CD14-positive monocyte (primary cell): ENCODE measurements at regions not wholly inside any gene's neighbourhood (a gene's known extent, or its start where the extent isn't known, plus 50 kb on each side); places are given as distances from the start of the nearest gene placed in this dataset.

Experiments
- DNase-seq, 3 donors: peaks; one replicate each; pipeline ENCODE4 v3.0.0-alpha.2; 2011 to 2022
- H2AFZ ChIP-seq: 2 replicates; pipeline ENCODE4 v1.6.0; 2012; ENCODE audit warnings: mild to moderate bottlenecking, low read depth, low read length, inconsistent platforms; ENCODE audit not compliant: insufficient read depth, poor library complexity, severe bottlenecking
- H3K27ac ChIP-seq, 2 donors: 1 replicate in 1 of 2; 2 replicates in 1 of 2; pipeline ENCODE4 v1.5.1; 2012 to 2013; ENCODE audit warnings: low read length in 2 of 2, control low read depth in 1 of 2, inconsistent platforms in 1 of 2, low read depth in 1 of 2, mild to moderate bottlenecking in 1 of 2
- H3K27me3 ChIP-seq, 2 donors: one replicate each; pipeline versions ENCODE4 v1.6.0 to v1.6.1; 2011 to 2013; ENCODE audit warnings: low read length in 2 of 2; ENCODE audit not compliant: control insufficient read depth in 2 of 2, insufficient read depth in 2 of 2
- H3K36me3 ChIP-seq, 2 donors: replicated peaks in 1 of 2; 1 replicate in 1 of 2; 2 replicates in 1 of 2; pipeline versions ENCODE4 v1.5.1 to v1.6.1; 2012 to 2013; ENCODE audit warnings: low read length in 2 of 2, control low read depth in 1 of 2, inconsistent platforms in 1 of 2, mild to moderate bottlenecking in 1 of 2; ENCODE audit not compliant: insufficient read depth in 2 of 2, control insufficient read depth in 1 of 2
- H3K4me1 ChIP-seq, 2 donors: 1 replicate in 1 of 2; 2 replicates in 1 of 2; pipeline versions ENCODE4 v1.5.1 to v1.6.1; 2012 to 2013; ENCODE audit warnings: low read length in 2 of 2, control low read depth in 1 of 2, inconsistent platforms in 1 of 2, mild to moderate bottlenecking in 1 of 2, moderate library complexity in 1 of 2; ENCODE audit not compliant: insufficient read depth in 2 of 2, control insufficient read depth in 1 of 2
- H3K4me2 ChIP-seq: replicated peaks from 2 replicates; pipeline ENCODE3; 2012; ENCODE audit warnings: low read length, moderate library complexity, mild to moderate bottlenecking; ENCODE audit not compliant: poor library complexity, severe bottlenecking; ENCODE audit errors: extremely low read depth
- H3K4me3 ChIP-seq, 3 experiments: fragments of 200-600 bp in 1 of 3; sonication (generic) in 1 of 3; replicated peaks in 1 of 3; 1 replicate in 2 of 3; 2 replicates in 1 of 3; pipeline ENCODE4 v1.5.1; 2011 to 2013; ENCODE audit warnings: low read length in 3 of 3, mild to moderate bottlenecking in 3 of 3, control low read depth in 2 of 3, low read depth in 2 of 3, inconsistent platforms in 1 of 3, moderate library complexity in 1 of 3
- H3K79me2 ChIP-seq: 2 replicates; pipeline ENCODE4 v1.6.0; 2012; ENCODE audit warnings: mild to moderate bottlenecking, control low read depth, inconsistent platforms, low read length, moderate library complexity; ENCODE audit not compliant: insufficient read depth
- H3K9ac ChIP-seq: 2 replicates; pipeline ENCODE4 v1.6.0; 2017; ENCODE audit warnings: low read length, mild to moderate bottlenecking; ENCODE audit not compliant: insufficient read depth, poor library complexity, severe bottlenecking
- H3K9me3 ChIP-seq, 2 donors: replicated peaks in 1 of 2; 1 replicate in 1 of 2; 2 replicates in 1 of 2; pipeline versions ENCODE4 v1.5.1 to v1.6.1; 2012 to 2013; ENCODE audit warnings: low read length in 2 of 2, control low read depth in 1 of 2; ENCODE audit not compliant: control insufficient read depth in 1 of 2, insufficient read depth in 1 of 2
- H4K20me1 ChIP-seq: 2 replicates; pipeline ENCODE4 v1.6.0; 2012; ENCODE audit warnings: mild to moderate bottlenecking, low read length, control low read depth, moderate library complexity; ENCODE audit not compliant: insufficient read depth
- H3K27ac Mint-ChIP-seq, 7 donors: one replicate each; pipeline ENCODE4 v1.8.0; 2020; ENCODE audit warnings: mild to moderate bottlenecking in 7 of 7, mixed read lengths in 7 of 7, moderate library complexity in 6 of 7, inconsistent platforms in 2 of 7
- H3K27me3 Mint-ChIP-seq, 3 donors: one replicate each; pipeline ENCODE4 v1.8.0; 2021 to 2022; ENCODE audit warnings: low read depth in 3 of 3, mild to moderate bottlenecking in 3 of 3, mixed read lengths in 3 of 3, moderate library complexity in 3 of 3, inconsistent platforms in 1 of 3
- H3K36me3 Mint-ChIP-seq, 2 donors: one replicate each; pipeline ENCODE4 v1.8.0; 2020; ENCODE audit warnings: mixed read lengths in 2 of 2, inconsistent platforms in 1 of 2, mild to moderate bottlenecking in 1 of 2
- H3K4me1 Mint-ChIP-seq: one replicate; pipeline ENCODE4 v1.8.0; 2020; ENCODE audit warnings: mild to moderate bottlenecking, mixed read lengths
- H3K4me3 Mint-ChIP-seq, 2 donors: one replicate each; pipeline ENCODE4 v1.8.0; 2020; ENCODE audit warnings: mild to moderate bottlenecking in 2 of 2, mixed read lengths in 2 of 2, moderate library complexity in 1 of 2
- H3K9me3 Mint-ChIP-seq, 7 donors: one replicate each; pipeline ENCODE4 v1.8.0; 2020 to 2022; ENCODE audit warnings: mixed read lengths in 7 of 7, mild to moderate bottlenecking in 6 of 7, moderate library complexity in 6 of 7, inconsistent platforms in 2 of 7
- WGBS: methylation state at CpG from one replicate; pipeline ENCODE4 v1.1.5; 2013; ENCODE audit warnings: missing lambda C conversion rate; ENCODE audit not compliant: insufficient coverage; 5-methylcytosine and 5-hydroxymethylcytosine counted together
- intact Hi-C, 2 donors: fragments of 100-400 bp; cut with micrococcal nuclease; formaldehyde crosslinking; loops; one replicate each; pipeline versions ENCODE4 v1.15.0 to v1.15.1; 2023
- TF ChIP-seq, protein P1 (sequence below): fragments of 200-600 bp; IDR thresholded peaks from one replicate; pipeline ENCODE4 v1.8.0; 2022; ENCODE audit warnings: antibody characterized with exemption, mild to moderate bottlenecking

GRCh38 chr5:39569857-39570256, 145.1 kb upstream of the DAB2 start:
- Mint-ChIP-seq H3K4me1 (peaks cover 2% of the 10 kb centered on the region), H3K27me3 (peaks cover 0 to 3% (median 0%) of the 10 kb centered on the region in 3 donors), H3K27ac (no peak overlapping the region), H3K36me3 (no peaks in the 10 kb centered on the region), H3K9me3 (no peaks in the 10 kb centered on the region), H3K4me3 (no peak overlapping the region)
- Histone ChIP-seq H3K27ac (no peak overlapping the region), H4K20me1 (no peaks in the 10 kb centered on the region), H3K4me2 (no peak overlapping the region), H3K27me3 (no peaks in the 10 kb centered on the region), H3K9ac (no peak overlapping the region), H2AFZ (no peak overlapping the region), H3K36me3 (no peaks in the 10 kb centered on the region), H3K4me1 (no peaks in the 10 kb centered on the region), H3K4me3 (no peak overlapping the region), H3K79me2 (no peaks in the 10 kb centered on the region), H3K9me3 (no peaks in the 10 kb centered on the region)
- DNase-seq = no peak
- intact Hi-C loops = no loop called here
- TF ChIP-seq, protein P1, sequence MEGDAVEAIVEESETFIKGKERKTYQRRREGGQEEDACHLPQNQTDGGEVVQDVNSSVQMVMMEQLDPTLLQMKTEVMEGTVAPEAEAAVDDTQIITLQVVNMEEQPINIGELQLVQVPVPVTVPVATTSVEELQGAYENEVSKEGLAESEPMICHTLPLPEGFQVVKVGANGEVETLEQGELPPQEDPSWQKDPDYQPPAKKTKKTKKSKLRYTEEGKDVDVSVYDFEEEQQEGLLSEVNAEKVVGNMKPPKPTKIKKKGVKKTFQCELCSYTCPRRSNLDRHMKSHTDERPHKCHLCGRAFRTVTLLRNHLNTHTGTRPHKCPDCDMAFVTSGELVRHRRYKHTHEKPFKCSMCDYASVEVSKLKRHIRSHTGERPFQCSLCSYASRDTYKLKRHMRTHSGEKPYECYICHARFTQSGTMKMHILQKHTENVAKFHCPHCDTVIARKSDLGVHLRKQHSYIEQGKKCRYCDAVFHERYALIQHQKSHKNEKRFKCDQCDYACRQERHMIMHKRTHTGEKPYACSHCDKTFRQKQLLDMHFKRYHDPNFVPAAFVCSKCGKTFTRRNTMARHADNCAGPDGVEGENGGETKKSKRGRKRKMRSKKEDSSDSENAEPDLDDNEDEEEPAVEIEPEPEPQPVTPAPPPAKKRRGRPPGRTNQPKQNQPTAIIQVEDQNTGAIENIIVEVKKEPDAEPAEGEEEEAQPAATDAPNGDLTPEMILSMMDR = no peak
- 100% methylated on average over 2 of the region's 3 CpGs for WGBS

DNA sequence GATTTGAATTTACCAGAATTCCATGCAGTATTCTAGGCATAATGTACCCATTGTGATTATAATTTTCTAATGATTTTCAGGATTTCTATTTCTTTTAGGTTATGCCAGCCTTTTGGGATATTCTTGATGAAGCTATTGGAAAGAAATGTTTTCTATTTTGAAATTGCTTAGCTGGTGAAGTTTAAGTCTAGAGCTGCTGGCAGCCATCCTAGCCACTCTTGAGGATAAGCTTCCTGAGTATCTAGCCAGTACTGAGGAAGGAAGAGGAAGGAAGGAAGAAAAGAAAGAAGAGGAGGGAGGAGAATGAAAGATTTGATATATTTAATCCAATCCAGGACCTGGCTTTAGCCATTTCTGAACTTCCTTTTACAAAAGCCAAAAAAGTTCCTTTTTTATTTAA, 142.1 kb upstream of the DAB2 start:
- Mint-ChIP-seq H3K4me3 (no peak overlapping the region), H3K9me3 (no peaks in the 10 kb centered on the region), H3K4me1 (peaks cover 2% of the 10 kb centered on the region), H3K27ac (no peak overlapping the region), H3K36me3 (no peaks in the 10 kb centered on the region), H3K27me3 (peaks cover 0 to 3% (median 0%) of the 10 kb centered on the region in 3 donors)
- Histone ChIP-seq H3K9ac (no peak overlapping the region), H3K4me3 (no peak overlapping the region), H3K4me2 (no peak overlapping the region), H3K27me3 (no peaks in the 10 kb centered on the region), H3K27ac (no peak overlapping the region), H3K9me3 (no peaks in the 10 kb centered on the region), H3K4me1 (no peaks in the 10 kb centered on the region), H2AFZ (no peak overlapping the region), H4K20me1 (no peaks in the 10 kb centered on the region), H3K36me3 (no peaks in the 10 kb centered on the region), H3K79me2 (no peaks in the 10 kb centered on the region)
- intact Hi-C loops = no loop called here
- DNase-seq = no peak
- TF ChIP-seq, protein P1 = no peak
